ENCODE measurements at regions not wholly inside any gene's neighbourhood (a gene's known extent, or its start where the extent isn't known, plus 50 kb on each side); places are given as distances from the start of the nearest gene placed in this dataset.

DNA sequence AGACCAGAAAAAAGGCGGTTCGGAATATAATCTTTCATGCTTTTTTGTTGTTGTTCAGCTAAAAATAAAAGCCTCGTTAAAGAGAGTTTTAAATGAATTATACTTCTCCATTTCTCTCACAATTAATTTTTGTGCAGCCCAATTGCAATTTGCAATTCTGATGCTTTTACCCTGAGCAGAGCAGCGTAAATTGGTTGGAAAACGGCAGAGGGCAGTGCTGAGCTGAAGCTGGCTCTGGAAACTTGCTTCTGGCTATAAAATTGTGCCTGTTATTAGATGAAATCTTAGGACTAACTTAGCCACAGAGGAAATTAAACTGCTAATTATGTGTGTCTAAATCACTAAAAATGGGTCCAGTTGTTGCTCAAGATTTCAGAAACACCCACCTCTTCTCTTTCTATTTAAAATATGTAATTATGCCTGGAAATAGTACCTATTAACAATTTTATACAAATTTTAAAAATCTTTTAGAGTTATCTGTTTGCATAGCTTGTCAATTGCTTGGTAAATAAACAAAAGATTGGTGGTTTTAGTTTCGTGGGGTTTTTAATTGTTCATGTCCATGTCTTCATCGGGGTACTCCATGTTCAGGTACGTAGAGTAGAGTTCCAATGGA lies 441.8 kb upstream of the TLE4 start:
- peak; percentile 58 for DNase-seq
- Mint-ChIP-seq H3K27me3 (ENCODE audit: low read depth) (peaks cover 2% of the 10 kb centered on the region), H3K27ac (no peak overlapping the region), H3K4me1 (ENCODE audit: low read depth) (no peaks in the 10 kb centered on the region), H3K9me3 (no peaks in the 10 kb centered on the region), H3K4me3 (no peak overlapping the region), H3K36me3 (ENCODE audit: low read depth) (no peaks in the 10 kb centered on the region)
- CTCF ChIA-PET, result interaction anchor here (1.1 kb wide), 1 partner anchor 439 kb away, joined by 3 read pairs; no protein-coding TSS in a partner anchor
- intact Hi-C loops (cut with micrococcal nuclease), result loop anchor here (5.0 to 10.0 kb wide), 2 partner anchors 435 to 827 kb away; no protein-coding TSS in a partner anchor

DNA sequence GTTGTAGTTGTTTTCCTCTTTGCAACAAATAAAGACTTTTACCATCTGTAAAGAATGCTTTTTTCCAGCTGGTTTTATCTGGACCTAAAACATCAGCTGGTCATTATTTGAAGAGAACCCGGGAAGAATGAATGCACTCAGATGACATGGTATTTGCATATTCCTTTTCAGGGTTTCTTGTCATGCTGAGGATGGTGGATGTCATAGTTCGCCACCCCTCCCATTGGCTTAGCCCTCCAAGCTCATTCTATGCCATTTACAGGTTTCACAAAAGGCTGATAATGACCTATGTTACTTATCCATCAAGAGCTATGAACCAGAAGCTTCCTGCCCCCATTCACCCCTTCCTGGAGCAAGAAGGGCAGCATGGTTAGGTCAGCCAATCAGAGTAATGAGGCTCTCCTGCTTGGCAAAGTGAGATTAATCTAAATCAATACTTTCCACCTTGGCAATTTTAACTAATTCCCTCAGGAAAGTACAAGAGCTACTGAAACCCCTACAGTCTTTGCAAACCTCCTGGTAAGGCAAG lies 440.5 kb upstream of the TLE4 start:
- Mint-ChIP-seq H3K4me3 (no peak overlapping the region), H3K27me3 (ENCODE audit: low read depth) (peaks cover 2% of the 10 kb centered on the region), H3K9me3 (no peaks in the 10 kb centered on the region), H3K4me1 (ENCODE audit: low read depth) (no peaks in the 10 kb centered on the region), H3K36me3 (ENCODE audit: low read depth) (no peaks in the 10 kb centered on the region), H3K27ac (no peak overlapping the region)
- DNase-seq, result no peak
- intact Hi-C loops (cut with micrococcal nuclease), result loop anchor here (5.0 to 10.0 kb wide), 2 partner anchors 433 to 826 kb away; no protein-coding TSS in a partner anchor
- CTCF ChIA-PET, result interaction anchor here (0.6 to 0.9 kb wide), 2 partner anchors 11 to 447 kb away, joined by 3 to 5 read pairs; no protein-coding TSS in a partner anchor

DNA sequence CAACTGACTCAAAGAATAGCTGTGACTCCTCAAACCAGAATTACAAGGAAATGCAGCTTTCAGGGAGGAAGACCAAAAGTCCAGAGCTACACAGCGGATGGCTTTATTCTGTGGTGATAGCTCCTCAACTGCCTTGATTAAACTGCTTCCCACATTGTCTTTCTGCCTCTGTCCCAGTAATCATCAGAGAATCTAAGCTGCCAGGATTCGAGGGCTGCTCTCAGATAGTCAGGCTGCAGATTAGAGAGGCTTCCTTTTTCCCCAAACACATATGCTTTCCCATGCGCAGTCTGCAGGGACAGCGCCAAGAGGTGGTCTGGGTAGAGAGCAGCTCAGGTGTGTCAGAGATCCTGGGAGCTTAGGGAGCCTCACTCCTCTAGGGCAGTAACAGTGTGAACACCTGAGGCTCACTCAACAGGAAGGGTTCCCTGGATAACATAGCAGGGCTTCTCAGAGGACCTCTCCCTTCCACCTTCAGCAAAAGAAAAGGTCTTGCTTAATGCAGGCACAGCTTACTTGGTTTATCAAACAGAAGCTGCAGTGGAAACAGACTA lies 439.9 kb upstream of the TLE4 start:
- CTCF ChIA-PET, result no interaction called here

DNA sequence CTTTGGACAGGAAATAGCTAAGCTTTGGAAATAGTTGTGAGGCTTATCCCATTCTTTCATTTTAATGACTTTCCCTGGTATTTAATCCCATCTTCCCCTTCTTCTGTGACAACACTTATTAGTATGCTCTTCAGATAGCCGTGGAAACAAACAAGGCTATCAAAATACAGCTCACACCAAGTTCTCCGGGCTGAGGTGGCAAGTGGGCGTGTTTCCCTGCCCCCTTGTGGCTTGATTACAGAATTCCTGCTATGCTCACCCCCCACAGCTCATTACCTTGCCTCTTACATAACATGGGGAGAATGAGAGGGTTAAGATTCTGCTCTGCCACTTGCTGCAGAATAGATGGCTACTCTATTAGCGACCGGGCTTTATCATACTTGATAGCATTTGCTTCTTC lies 437.1 kb upstream of the TLE4 start:
- intact Hi-C loops (cut with micrococcal nuclease), result loop anchor here (5.0 to 10.0 kb wide), 2 partner anchors 430 to 823 kb away; no protein-coding TSS in a partner anchor
- H3K27me3 Mint-ChIP-seq (ENCODE audit: low read depth), result peaks cover 2% of the 10 kb centered on the region

More for the DNA sequence above, 439.9 kb upstream of the TLE4 start:
- H3K27me3 Mint-ChIP-seq (ENCODE audit: low read depth), result peaks cover 2% of the 10 kb centered on the region
- no peaks in the 10 kb centered on the region for H3K9me3 Mint-ChIP-seq
- H3K27ac Mint-ChIP-seq, result no peak overlapping the region
- DNase-seq, result no peak
- no peaks in the 10 kb centered on the region for H3K4me1 Mint-ChIP-seq (ENCODE audit: low read depth)
- no peak overlapping the region for H3K4me3 Mint-ChIP-seq
- H3K36me3 Mint-ChIP-seq (ENCODE audit: low read depth), result no peaks in the 10 kb centered on the region
- intact Hi-C loops (cut with micrococcal nuclease), result loop anchor here (5.0 to 10.0 kb wide), 2 partner anchors 433 to 825 kb away; no protein-coding TSS in a partner anchor

DNA sequence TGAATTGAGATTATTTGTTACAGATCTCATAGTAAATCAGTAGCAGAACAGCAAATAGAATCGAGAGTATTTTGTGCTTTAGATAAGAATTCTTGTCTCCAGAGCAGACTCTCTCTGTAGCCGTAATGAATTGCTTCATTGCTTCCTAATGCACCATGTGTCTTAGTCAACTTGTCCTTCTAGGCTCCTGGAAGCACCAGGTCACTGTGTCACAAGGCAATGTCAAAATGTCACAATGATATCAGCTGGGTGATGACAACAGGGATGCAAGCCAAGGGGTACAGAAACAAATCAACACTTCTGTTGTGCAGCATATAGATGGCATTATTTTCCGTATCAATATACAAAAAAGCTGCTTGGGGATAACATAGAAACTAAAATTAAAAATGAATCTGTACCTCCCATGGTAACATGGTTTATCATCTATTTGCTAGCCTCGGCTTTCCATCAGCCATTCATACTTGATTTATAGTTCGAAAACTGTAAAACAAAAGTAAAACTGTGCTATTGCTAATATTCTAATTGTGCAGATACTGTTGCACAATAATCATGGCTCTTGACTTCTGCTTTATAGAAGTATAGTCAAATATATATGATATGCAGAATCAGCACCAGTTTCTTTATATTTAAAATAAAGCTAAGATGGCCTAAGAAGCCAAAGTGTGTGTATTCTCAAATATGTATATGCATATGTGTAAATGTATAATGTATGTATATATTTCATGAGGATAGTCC lies 435.9 kb upstream of the TLE4 start:
- Mint-ChIP-seq H3K36me3 (ENCODE audit: low read depth) (no peaks in the 10 kb centered on the region), H3K4me1 (ENCODE audit: low read depth) (no peaks in the 10 kb centered on the region), H3K27me3 (ENCODE audit: low read depth) (peaks cover 2% of the 10 kb centered on the region), H3K9me3 (no peaks in the 10 kb centered on the region), H3K27ac (no peak overlapping the region), H3K4me3 (no peak overlapping the region)
- DNase-seq, result no peak
- intact Hi-C loops (cut with micrococcal nuclease), result loop anchor here (10.0 kb wide), 1 partner anchor 429 kb away; no protein-coding TSS in a partner anchor
- CTCF ChIA-PET, result no interaction called here

More for the DNA sequence above, 437.1 kb upstream of the TLE4 start:
- no peaks in the 10 kb centered on the region for H3K4me1 Mint-ChIP-seq (ENCODE audit: low read depth)
- no peaks in the 10 kb centered on the region for H3K36me3 Mint-ChIP-seq (ENCODE audit: low read depth)
- H3K27ac Mint-ChIP-seq, result no peak overlapping the region
- no peaks in the 10 kb centered on the region for H3K9me3 Mint-ChIP-seq
- no peak for DNase-seq
- no peak overlapping the region for H3K4me3 Mint-ChIP-seq
- CTCF ChIA-PET, result no interaction called here

DNA sequence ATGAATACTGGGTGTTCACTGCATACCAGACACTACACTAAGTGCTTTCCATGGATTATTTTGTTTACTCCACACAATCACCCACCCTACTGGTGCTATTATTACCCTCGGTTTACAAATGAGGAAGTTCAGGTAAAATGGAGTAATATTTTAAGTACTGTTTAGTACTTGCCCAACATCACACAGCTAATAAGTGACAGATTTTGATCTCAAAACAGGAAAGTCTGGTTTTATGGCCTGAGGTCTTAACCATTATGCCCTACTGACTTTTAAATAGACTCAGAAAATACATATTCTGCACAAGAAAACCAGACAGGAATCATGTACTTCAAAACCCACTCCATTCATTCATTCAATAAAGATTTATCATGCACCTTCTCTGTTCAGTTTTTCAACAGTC lies 431.0 kb upstream of the TLE4 start:
- CTCF ChIA-PET, result no interaction called here
- no peak for DNase-seq
- Mint-ChIP-seq H3K27me3 (ENCODE audit: low read depth) (no peaks in the 10 kb centered on the region), H3K36me3 (ENCODE audit: low read depth) (no peaks in the 10 kb centered on the region), H3K4me3 (no peak overlapping the region), H3K4me1 (ENCODE audit: low read depth) (no peaks in the 10 kb centered on the region), H3K27ac (no peak overlapping the region), H3K9me3 (no peaks in the 10 kb centered on the region)
- intact Hi-C loops (cut with micrococcal nuclease), result no loop called here

DNA sequence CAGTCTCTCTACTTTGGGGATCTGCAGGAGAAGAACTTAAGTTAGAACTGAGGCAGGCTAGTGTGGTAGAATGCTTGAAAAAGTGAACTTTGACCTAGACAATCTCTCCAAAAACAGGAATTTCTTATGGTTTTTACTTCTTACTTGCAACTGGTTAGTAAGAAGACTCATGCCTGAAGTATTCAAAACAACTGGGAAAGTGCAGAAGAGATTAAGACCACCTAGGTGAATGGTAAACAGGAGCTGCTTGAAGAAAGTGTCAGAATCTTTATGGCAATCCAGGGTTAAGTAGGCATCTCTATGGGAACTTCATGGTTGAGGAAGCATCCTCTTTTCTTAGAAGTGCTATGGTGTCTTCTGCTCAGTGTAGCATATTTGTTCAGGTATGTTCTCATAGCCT lies 428.6 kb upstream of the TLE4 start:
- no peak for DNase-seq
- no peaks in the 10 kb centered on the region for H3K4me1 Mint-ChIP-seq (ENCODE audit: low read depth)
- CTCF ChIA-PET, result no interaction called here
- no peak overlapping the region for H3K27ac Mint-ChIP-seq
- no peaks in the 10 kb centered on the region for H3K27me3 Mint-ChIP-seq (ENCODE audit: low read depth)
- H3K4me3 Mint-ChIP-seq, result no peak overlapping the region
- no peaks in the 10 kb centered on the region for H3K36me3 Mint-ChIP-seq (ENCODE audit: low read depth)
- intact Hi-C loops (cut with micrococcal nuclease), result no loop called here
- no peaks in the 10 kb centered on the region for H3K9me3 Mint-ChIP-seq

DNA sequence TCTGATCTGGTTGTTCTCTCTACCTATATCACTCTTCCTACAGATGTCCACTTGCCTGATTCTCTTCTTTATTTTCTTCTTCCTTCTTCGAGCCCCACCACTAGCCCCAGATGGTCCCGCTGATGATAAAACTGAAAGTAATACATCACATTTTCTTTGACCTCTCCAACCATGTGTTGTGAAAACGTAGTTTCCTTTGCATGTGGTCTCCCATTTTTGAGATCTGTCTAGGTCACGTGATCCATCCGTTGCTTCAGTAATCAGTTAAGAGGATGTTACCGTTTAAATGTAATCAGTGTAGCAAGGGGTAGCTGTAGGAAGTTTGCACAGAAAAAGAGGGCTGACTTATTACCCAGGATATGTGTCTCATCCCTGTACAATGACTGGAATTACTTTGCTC lies 426.3 kb upstream of the TLE4 start:
- CTCF ChIA-PET, result no interaction called here
- H3K4me1 Mint-ChIP-seq (ENCODE audit: low read depth), result no peaks in the 10 kb centered on the region
- no peak overlapping the region for H3K27ac Mint-ChIP-seq
- H3K9me3 Mint-ChIP-seq, result no peaks in the 10 kb centered on the region
- no peaks in the 10 kb centered on the region for H3K27me3 Mint-ChIP-seq (ENCODE audit: low read depth)
- intact Hi-C loops (cut with micrococcal nuclease), result no loop called here
- no peak for DNase-seq
- no peaks in the 10 kb centered on the region for H3K36me3 Mint-ChIP-seq (ENCODE audit: low read depth)
- H3K4me3 Mint-ChIP-seq, result no peak overlapping the region

DNA sequence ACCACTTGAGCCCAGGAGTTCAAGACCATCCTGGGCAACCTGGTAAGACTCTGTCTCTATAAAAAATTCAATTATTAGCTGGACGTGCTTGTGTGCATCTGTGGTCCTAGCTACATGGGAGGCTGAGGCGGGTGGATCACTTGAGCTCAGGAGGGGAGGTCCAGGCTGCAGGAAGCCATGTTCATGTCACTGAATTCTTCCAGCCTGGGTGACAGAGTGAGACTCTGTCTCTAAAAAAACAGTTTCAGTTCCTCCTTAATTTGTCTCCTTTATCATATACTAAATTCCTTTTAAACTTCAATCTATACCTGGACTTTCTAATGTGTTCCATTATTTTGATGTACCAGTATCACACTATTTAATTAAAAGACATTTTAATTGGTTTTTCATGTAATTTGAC lies 422.2 kb upstream of the TLE4 start:
- H3K9me3 Mint-ChIP-seq, result no peaks in the 10 kb centered on the region
- H3K4me1 Mint-ChIP-seq (ENCODE audit: low read depth), result no peaks in the 10 kb centered on the region
- no peak overlapping the region for H3K4me3 Mint-ChIP-seq
- no peaks in the 10 kb centered on the region for H3K36me3 Mint-ChIP-seq (ENCODE audit: low read depth)
- no peaks in the 10 kb centered on the region for H3K27me3 Mint-ChIP-seq (ENCODE audit: low read depth)
- H3K27ac Mint-ChIP-seq, result no peak overlapping the region
- no peak for DNase-seq
- CTCF ChIA-PET, result no interaction called here
- intact Hi-C loops (cut with micrococcal nuclease), result no loop called here

DNA sequence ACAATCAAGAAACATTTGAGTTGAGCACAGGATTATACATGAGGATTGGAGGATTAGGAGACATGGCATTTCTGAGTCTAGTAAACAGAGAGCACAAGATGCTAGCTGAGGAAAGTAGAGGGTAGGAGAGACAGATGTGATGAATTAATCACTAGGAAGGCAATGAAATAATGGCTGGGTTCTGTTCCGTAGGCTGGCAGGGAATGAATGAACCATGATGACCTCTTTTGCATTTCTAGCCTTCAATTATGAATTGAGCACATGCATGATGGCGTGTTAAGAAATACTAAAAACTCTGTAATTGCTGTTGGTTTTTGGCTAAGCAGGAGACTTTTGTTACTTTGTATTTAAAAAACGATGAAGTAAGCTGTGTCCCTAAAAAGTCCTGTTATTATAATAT lies 420.0 kb upstream of the TLE4 start:
- no peak overlapping the region for H3K27ac Mint-ChIP-seq
- H3K4me3 Mint-ChIP-seq, result no peak overlapping the region
- CTCF ChIA-PET, result no interaction called here
- no peaks in the 10 kb centered on the region for H3K9me3 Mint-ChIP-seq
- DNase-seq, result no peak
- no peaks in the 10 kb centered on the region for H3K4me1 Mint-ChIP-seq (ENCODE audit: low read depth)
- intact Hi-C loops (cut with micrococcal nuclease), result no loop called here
- no peaks in the 10 kb centered on the region for H3K27me3 Mint-ChIP-seq (ENCODE audit: low read depth)
- H3K36me3 Mint-ChIP-seq (ENCODE audit: low read depth), result no peaks in the 10 kb centered on the region

DNA sequence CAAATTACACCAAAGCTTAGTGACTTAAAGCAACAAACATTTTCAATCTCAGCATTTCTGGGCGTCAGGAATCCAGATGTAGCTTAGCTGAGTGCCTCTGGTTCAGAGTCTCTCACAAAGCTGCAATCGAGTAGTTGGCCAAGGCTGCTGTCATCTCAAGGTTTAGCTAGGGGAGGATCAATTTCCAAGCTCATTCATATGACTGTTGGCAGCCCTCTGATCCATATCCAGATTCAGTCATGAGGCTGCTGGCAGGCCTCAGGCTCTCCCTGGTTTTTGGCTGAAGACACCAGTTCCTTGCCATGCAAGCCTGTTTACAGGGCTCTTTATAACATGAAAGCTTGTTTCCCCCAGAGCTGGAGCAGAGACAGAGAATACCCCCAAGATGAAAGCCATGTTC lies 419.5 kb upstream of the TLE4 start:
- no peak for DNase-seq
- no peak overlapping the region for H3K4me3 Mint-ChIP-seq
- H3K27ac Mint-ChIP-seq, result no peak overlapping the region
- no peaks in the 10 kb centered on the region for H3K4me1 Mint-ChIP-seq (ENCODE audit: low read depth)
- H3K27me3 Mint-ChIP-seq (ENCODE audit: low read depth), result no peaks in the 10 kb centered on the region
- intact Hi-C loops (cut with micrococcal nuclease), result no loop called here
- H3K36me3 Mint-ChIP-seq (ENCODE audit: low read depth), result no peaks in the 10 kb centered on the region
- no peaks in the 10 kb centered on the region for H3K9me3 Mint-ChIP-seq
- CTCF ChIA-PET, result no interaction called here

DNA sequence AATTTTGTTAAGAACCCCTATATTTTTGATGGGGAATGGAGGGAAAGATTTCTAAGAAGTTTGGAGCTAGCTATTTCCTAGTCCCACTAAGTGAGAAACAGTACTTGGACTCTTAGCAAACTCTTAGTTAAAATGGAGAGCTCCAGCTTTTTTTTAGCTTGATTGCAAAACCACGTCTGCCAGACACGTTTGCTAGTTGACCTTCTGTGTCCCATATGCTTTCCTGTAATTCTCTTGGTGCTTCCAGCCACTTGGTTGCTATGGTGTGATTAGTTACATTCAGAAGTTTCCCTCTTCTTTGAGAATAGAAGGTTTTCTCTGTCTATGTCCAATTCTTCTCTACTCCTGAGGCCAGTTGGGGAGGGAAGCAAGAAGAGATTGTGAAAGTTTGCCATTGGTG lies 417.0 kb upstream of the TLE4 start:
- Mint-ChIP-seq H3K27ac (no peak overlapping the region), H3K27me3 (ENCODE audit: low read depth) (no peaks in the 10 kb centered on the region), H3K4me3 (no peak overlapping the region), H3K9me3 (no peaks in the 10 kb centered on the region), H3K36me3 (ENCODE audit: low read depth) (no peaks in the 10 kb centered on the region), H3K4me1 (ENCODE audit: low read depth) (no peaks in the 10 kb centered on the region)
- intact Hi-C loops (cut with micrococcal nuclease), result no loop called here
- CTCF ChIA-PET, result no interaction called here
- no peak for DNase-seq

Data from activated naive CD4-positive, alpha-beta T cell treated with anti-CD3 and anti-CD28 coated beads for 36 hours (primary cell).